Neutrophil (primary cell): ENCODE measurements at regions not wholly inside any gene's neighbourhood (a gene's known extent, or its start where the extent isn't known, plus 50 kb on each side); places are given as distances from the start of the nearest gene placed in this dataset.

Experiments used
- H3K27ac ChIP-seq: fragments of 200-600 bp; sonication (generic); 2 replicates; pipeline ENCODE4 v1.5.1; 2016; ENCODE audit warnings: mild to moderate bottlenecking, moderate library complexity
- H3K27me3 ChIP-seq: fragments of 200-600 bp; sonication (generic); 2 replicates; pipeline ENCODE4 v1.6.0; 2016; ENCODE audit warnings: mild to moderate bottlenecking
- H3K36me3 ChIP-seq: fragments of 200-600 bp; sonication (generic); 2 replicates; pipeline ENCODE4 v1.5.1; 2017
- H3K4me1 ChIP-seq, 2 experiments: fragments of 200-600 bp in 1 of 2; sonication (generic) in 1 of 2; 1 replicate in 1 of 2; 2 replicates in 1 of 2; pipeline versions ENCODE4 v1.5.1 to v1.6.1; 2013 to 2016; ENCODE audit warnings: low read depth in 1 of 2, low read length in 1 of 2, mild to moderate bottlenecking in 1 of 2, moderate library complexity in 1 of 2; ENCODE audit not compliant: control insufficient read depth in 1 of 2, insufficient read depth in 1 of 2
- H3K4me3 ChIP-seq, 2 experiments: fragments of 200-600 bp in 1 of 2; sonication (generic) in 1 of 2; 1 replicate in 1 of 2; 2 replicates in 1 of 2; pipeline ENCODE4 v1.5.1; 2013 to 2016; ENCODE audit warnings: low read depth in 1 of 2, low read length in 1 of 2, mild to moderate bottlenecking in 1 of 2, moderate library complexity in 1 of 2
- H3K9me3 ChIP-seq: fragments of 200-600 bp; sonication (generic); 2 replicates; pipeline ENCODE4 v1.5.1; 2016
- CTCF ChIP-seq: fragments of 200-600 bp; sonication (generic); IDR thresholded peaks from 2 replicates; pipeline ENCODE4 v1.5.1; 2016; ENCODE audit warnings: antibody characterized with exemption

DNA sequence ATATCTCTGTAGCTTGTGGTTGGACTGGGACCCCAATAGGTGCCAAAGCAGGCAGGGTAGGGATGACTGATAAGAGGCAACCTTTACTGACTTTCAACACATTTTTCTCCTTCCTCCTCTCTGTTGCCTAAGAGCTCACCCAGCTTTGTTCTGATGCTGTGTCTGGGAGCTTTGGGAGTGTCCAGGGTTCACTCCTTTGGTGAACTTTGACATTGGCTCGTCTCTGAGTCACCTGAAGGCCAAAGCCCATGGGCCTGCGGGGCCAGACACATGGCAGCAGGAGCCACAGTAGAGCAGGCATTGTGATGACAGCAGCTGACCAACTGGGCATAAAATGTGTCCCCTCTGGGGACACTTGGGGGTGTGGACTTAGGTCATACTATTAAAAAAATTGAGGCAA lies 99.5 kb upstream of the ZNF644 start:
- H3K4me1 ChIP-seq: peaks cover 0 to 11% of the 10 kb centered on the region in 2 experiments
- TF ChIP-seq CTCF: no peak
- no peaks in the 10 kb centered on the region for H3K27me3 ChIP-seq
- H3K9me3 ChIP-seq: no peaks in the 10 kb centered on the region
- no peaks in the 10 kb centered on the region for H3K36me3 ChIP-seq
- H3K4me3 ChIP-seq: no peak overlapping the region
- no peak overlapping the region for H3K27ac ChIP-seq

DNA sequence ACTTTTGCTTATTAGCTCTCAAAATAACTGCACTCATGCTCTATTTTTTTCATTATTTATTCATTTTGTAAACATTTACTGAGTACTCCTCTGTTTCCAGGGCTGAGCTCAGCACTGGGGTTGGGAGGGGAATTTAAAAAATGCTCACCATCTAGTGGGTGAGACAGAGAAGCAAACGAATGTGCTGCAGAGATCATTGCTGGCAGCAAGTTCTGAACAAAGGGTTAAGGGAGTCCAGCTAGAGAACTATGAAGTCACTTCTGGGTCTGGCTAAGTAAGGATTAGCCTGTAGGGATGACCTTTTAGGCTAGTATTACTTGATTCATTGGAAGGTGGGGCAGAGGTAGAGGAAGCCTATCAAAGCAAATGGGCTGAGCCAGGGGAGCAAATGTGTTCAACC lies 99.1 kb upstream of the ZNF644 start:
- Histone ChIP-seq H3K36me3 (no peaks in the 10 kb centered on the region), H3K4me1 (peaks cover 0 to 11% of the 10 kb centered on the region in 2 experiments), H3K27ac (no peak overlapping the region), H3K9me3 (no peaks in the 10 kb centered on the region), H3K27me3 (no peaks in the 10 kb centered on the region), H3K4me3 (no peak overlapping the region)
- no peak for TF ChIP-seq CTCF

DNA sequence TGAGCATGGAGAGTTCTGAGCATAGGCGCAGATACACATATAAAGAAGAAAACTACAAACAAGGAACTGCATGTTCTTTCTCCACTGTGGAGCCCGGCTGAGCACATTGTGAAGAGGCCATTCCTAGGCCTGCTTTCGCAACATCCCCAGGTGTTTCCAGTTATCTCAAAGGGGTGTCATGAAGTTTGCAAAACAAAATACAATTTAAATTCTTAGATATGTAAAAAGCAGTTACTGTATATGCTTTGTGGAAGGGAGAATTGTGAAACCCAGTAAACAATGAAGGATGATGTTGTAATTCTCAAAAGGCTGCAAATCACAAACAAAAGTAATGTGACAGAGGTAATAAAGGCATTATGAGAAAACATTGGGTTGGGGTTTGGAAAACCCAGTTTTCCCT lies 98.6 kb upstream of the ZNF644 start:
- H3K36me3 ChIP-seq: no peaks in the 10 kb centered on the region
- H3K4me1 ChIP-seq: peaks cover 0 to 11% of the 10 kb centered on the region in 2 experiments
- H3K9me3 ChIP-seq: no peaks in the 10 kb centered on the region
- no peak overlapping the region for H3K4me3 ChIP-seq
- no peak for TF ChIP-seq CTCF
- H3K27ac ChIP-seq: no peak overlapping the region
- no peaks in the 10 kb centered on the region for H3K27me3 ChIP-seq

- H3K27ac ChIP-seq: no peak overlapping the region
- H3K4me3 ChIP-seq: no peak overlapping the region
- H3K27me3 ChIP-seq: peaks cover 41% of the 10 kb centered on the region
- no peak for TF ChIP-seq CTCF
- H3K36me3 ChIP-seq: no peaks in the 10 kb centered on the region
- no peaks in the 10 kb centered on the region for H3K9me3 ChIP-seq
- no peaks in the 10 kb centered on the region for H3K4me1 ChIP-seq
These were observed 82.9 kb upstream of the ZNF644 start for GRCh38 chr1:91104712-91105111.

DNA sequence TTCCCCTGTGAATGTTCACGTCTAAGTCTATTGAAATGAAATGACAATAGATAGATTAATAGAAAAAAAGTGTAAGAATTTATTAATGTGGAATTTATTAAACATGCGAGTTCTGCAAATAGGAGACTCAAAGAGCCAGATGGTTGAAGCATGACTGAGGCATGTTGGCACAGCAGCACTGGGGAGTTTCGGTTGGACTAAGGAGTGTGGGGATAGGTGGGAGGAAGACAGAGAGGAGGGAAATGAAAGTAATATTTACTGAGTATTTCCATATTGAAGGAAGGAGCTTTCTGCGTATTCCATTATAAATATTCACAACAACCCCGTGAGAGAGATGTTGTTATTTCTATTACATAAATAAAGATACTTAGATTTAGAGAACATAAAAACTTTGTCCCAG lies 79.5 kb upstream of the ZNF644 start:
- Histone ChIP-seq H3K27me3 (peaks cover 60% of the 10 kb centered on the region), H3K36me3 (no peaks in the 10 kb centered on the region), H3K4me1 (no peaks in the 10 kb centered on the region), H3K4me3 (no peak overlapping the region), H3K27ac (no peak overlapping the region), H3K9me3 (no peaks in the 10 kb centered on the region)
- no peak for TF ChIP-seq CTCF
